ENCODE measurements at regions not wholly inside any gene's neighbourhood (a gene's known extent, or its start where the extent isn't known, plus 50 kb on each side); places are given as distances from the start of the nearest gene placed in this dataset.

DNA sequence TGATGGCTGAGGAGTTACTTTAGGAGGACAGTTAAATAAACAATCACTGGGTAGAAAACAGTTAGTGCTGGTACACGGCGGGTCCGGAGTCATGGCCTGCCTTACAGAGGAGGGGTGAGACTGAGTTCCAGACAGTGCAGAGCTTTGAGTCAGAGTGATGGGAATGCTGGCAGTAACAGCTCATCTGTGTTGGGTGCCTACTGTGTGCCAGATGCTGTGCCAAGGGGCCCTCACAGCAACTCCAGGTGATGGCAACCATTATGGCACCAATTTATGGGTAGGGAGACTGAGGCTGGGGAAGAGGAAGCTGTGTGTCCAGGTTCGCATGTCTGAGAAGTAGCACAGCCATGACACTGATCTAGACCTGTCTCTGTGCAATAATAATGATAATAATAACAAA is 132.6 kb downstream of the CEBPB start:
- peak in 1 of 2 donors; percentile 62 for DNase-seq (ENCODE audit: low spot score in 2 of 2)
- 91 to 92% methylated on average over 4 of the region's 4 CpGs for WGBS, 2 donors
- no peak overlapping the region for H3K4me3 ChIP-seq (ENCODE audit: low read depth, poor library complexity, severe bottlenecking)
- intact Hi-C loops (cut with DNase I; ENCODE audit: low total_unique reads) = no loop called here
- TF ChIP-seq CTCF (IDR thresholded peaks at IDR 0.05) (no peak), POLR2A (IDR thresholded peaks at IDR 0.05) (no peak)

- intact Hi-C loops (cut with DNase I; ENCODE audit: low total_unique reads) = no loop called here
- no peak overlapping the region for H3K4me3 ChIP-seq (ENCODE audit: low read depth, poor library complexity, severe bottlenecking)
- no peak for TF ChIP-seq CTCF (IDR thresholded peaks at IDR 0.05)
- no peak for TF ChIP-seq POLR2A (IDR thresholded peaks at IDR 0.05)
- WGBS, 2 donors = 76 to 91% methylated on average over 5 of the region's 5 CpGs
- DNase-seq (ENCODE audit: low spot score in 2 of 2) = peak in 1 of 2 donors; percentile 50
Measured at GRCh38 chr20:50323777-50324775, 133.4 kb downstream of the CEBPB start.

DNA sequence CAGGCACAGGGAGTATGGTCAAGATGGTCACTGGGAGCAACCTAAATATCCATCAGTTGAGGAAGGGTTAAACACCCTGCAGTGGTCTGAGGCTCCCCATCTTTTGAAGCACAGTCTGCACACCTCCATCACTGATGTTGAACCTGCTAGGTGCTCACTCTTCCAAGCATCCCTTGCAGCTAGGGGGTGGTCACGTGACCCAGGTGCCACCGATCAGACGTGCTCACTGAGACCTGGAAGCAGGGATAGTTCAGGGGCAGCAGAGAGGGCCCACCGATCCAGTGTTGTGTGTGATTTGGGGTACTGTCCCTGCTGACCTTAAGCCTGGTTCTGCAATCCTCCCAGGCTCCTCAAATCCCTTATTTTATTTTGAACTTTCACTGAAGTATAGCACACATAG is 134.6 kb downstream of the CEBPB start:
- TF ChIP-seq POLR2A (IDR thresholded peaks at IDR 0.05) (no peak), CTCF (IDR thresholded peaks at IDR 0.05) (no peak)
- peak in 1 of 2 donors; percentile 65 for DNase-seq (ENCODE audit: low spot score in 2 of 2)
- WGBS, 2 donors = 88 to 89% methylated on average over 4 of the region's 4 CpGs
- no peak overlapping the region for H3K4me3 ChIP-seq (ENCODE audit: low read depth, poor library complexity, severe bottlenecking)
- intact Hi-C loops (cut with DNase I; ENCODE audit: low total_unique reads) = no loop called here

DNA sequence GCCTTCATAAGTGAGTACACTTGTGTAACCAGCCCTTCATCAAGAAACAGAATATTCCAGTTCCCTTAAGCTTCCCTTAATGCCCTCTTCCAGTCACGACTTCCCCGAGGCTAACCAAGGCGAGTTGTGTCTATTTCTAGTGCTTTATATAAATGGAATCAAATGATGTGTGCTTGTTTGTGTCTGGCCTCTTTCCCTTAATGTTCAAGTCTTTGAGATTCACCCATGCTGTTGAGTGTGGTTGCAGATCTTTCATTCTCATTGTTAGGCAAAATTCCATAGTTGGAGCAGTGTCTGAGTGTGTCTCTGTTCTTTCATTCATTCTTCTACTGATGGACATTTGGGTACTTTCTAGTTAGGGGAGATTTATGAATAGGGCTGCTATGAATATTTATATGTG is 135.0 kb downstream of the CEBPB start:
- WGBS, 2 donors = 50 to 52% methylated on average over 3 of the region's 3 CpGs
- no peak for DNase-seq (ENCODE audit: low spot score in 2 of 2)
- no peak for TF ChIP-seq CTCF (IDR thresholded peaks at IDR 0.05)
- no peak for TF ChIP-seq POLR2A (IDR thresholded peaks at IDR 0.05)
- intact Hi-C loops (cut with DNase I; ENCODE audit: low total_unique reads) = loop anchor here (2.0 kb wide), 1 partner anchor 67 kb away; no protein-coding TSS in a partner anchor
- no peak overlapping the region for H3K4me3 ChIP-seq (ENCODE audit: low read depth, poor library complexity, severe bottlenecking)

DNA sequence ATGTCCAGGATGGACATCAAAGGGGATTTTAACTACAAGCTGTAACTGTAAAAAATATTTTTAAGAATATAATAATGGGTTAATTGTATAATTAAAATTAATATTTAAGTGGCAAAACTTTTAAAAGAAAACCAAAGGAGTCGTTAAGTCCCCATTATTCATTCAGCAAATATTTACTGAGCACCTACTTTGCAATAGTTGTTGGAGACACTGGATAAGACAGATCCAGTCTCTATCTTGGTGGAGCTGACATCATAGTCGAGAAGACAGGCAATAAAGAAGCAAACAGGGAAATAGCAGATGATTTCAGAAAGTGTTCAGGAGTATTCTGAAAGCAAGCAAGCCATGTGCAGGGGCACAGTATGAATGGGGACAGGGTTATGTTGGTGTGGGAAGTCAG is 137.0 kb downstream of the CEBPB start:
- no peak overlapping the region for H3K4me3 ChIP-seq (ENCODE audit: low read depth, poor library complexity, severe bottlenecking)
- TF ChIP-seq POLR2A (IDR thresholded peaks at IDR 0.05) (no peak), CTCF (IDR thresholded peaks at IDR 0.05) (no peak)
- intact Hi-C loops (cut with DNase I; ENCODE audit: low total_unique reads) = loop anchor here (2.0 kb wide), 1 partner anchor 65 kb away; no protein-coding TSS in a partner anchor
- DNase-seq (ENCODE audit: low spot score in 2 of 2) = no peak
- WGBS, 2 donors = 67 to 74% methylated on average over 2 of the region's 2 CpGs

All from lower leg skin (tissue), 4 donors.